GM21390 (cell line): ENCODE measurements at regions not wholly inside any gene's neighbourhood (a gene's known extent, or its start where the extent isn't known, plus 50 kb on each side); places are given as distances from the start of the nearest gene placed in this dataset.

ENCODE experiments used
- ATAC-seq: cut with Tn5 transposase; IDR thresholded peaks from one replicate; pipeline ENCODE4 v1.9.1; 2021; ENCODE audit not compliant: unreplicated experiment

DNA sequence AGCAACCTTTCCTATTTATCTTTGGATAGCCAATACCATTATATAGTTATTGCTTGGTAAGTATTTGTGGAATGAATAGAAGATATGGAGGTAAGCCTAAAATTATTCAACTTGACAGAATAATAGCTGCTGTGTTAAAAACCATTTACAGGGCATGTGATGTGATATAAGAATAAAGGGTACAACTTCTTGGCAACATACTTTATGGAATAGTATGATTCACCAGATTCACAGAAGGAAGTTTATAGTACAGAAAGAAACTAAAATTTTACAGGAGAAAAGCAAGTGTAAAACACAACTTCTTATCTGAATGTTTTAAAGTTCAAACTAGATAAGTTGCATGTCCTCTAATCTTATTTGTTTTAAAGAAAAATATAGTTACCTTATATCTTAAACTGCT is 186.4 kb upstream of the ZRANB2 start:
- no peak for ATAC-seq

DNA sequence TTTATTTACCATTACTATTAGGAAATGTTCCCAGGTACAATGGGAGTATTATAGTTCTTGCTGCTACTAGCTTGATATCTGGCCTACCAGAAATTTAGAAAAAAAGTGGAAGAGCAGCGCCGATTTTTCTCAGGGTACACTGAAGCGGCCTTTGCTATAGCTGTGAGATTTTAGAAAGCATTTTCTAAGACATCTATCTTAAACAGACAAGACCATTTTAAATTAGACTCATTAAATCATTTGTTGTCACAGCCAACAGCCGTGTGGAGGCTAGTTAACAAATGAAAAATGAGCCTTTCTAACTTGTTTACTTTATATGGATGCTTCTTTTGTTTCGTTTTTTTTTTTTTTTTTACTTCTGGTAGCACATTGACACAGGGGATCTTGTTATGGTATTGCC is 183.2 kb upstream of the ZRANB2 start:
- no peak for ATAC-seq

DNA sequence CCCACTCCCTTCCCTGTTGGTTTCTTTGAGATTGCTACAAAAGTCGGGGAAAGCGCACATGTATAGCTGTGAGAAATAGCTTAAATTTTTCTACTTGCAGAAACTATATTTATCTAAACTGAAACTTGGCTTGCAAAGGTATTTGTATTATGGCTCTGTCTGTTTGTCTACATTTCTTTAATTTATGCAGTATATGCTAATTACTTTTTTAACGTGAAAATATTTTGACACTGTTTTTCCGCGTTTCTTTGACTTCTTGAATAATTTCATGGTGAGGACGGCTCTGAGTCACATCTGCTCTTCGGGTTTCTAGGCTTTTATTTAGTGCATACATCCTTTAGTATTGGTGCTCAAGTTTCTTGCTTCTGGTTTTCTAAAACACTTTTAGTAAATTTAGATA is 182.1 kb upstream of the ZRANB2 start:
- no peak for ATAC-seq

DNA sequence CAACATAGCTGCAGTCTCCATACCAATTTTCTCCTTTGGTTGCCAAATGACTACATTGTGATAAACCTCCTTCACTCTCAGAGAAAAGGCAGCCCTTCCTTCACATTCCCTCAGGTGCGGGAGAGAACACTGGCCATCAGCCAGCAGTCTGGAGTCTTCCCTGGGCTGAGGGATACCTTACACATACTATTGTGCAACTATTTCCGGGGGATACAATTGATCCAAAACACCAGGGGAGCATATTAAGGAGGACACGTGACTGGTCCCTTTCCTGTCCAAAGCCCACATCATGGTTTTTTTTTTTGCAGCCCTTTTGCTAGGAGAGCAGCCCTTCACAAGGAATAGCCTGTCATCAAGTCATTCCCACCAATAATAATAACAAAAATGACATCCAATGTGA is 172.1 kb upstream of the ZRANB2 start:
- no peak for ATAC-seq

DNA sequence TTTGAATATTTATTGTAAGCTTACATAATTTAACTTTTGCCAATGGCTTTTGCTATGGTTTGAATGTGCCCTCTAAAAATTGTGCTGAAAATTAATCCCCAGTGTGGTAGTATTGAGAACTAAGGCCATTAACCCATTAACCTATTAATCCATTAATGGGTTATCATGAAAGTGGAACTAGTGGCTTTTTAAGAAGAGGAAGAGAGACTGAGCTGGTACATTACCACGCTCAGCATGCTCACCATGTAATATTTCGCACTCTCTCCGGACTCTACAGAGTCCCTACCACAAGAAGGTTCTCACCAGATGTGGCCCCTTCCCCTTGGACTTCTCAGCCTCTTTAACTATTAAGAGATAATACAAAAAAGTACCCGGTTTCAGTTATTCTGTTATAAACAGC is 164.4 kb upstream of the ZRANB2 start:
- ATAC-seq = no peak

DNA sequence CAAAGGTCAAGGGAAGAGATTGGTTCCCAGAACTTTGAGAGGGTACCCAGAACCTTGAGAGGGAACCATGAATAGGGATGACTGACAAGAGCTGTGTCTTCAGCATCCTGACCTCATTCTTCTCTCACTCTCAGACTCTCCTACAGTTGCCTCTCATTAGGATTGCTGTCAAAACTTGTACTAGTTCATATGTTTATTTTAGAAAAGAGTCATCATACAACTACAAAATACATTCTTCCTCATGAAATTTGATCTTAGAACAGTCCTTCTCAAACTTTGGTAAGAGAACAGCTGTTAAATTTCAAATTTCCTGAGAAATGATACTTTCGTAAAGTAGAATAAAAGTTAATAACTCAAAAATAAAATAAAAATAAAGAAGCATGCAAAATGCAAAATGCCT is 161.4 kb upstream of the ZRANB2 start:
- ATAC-seq = no peak

DNA sequence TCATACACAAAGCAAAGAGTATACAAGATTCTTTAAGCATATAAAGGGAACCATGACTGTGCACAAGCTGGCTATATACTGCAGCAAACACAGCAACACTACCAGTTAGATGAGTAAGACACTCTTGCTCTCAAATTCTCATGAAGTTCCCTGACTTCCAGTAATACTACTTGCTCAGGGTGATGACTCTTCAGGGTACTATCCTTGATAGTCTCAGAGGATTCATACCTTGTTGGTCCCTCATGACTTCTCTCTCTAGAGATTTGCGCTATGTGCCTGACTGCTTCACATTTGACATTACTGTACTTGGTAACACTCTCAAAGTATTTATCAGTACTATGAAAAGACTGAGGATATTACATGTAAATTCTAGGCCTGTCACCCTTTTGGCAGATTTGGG is 159.8 kb upstream of the ZRANB2 start:
- no peak for ATAC-seq

DNA sequence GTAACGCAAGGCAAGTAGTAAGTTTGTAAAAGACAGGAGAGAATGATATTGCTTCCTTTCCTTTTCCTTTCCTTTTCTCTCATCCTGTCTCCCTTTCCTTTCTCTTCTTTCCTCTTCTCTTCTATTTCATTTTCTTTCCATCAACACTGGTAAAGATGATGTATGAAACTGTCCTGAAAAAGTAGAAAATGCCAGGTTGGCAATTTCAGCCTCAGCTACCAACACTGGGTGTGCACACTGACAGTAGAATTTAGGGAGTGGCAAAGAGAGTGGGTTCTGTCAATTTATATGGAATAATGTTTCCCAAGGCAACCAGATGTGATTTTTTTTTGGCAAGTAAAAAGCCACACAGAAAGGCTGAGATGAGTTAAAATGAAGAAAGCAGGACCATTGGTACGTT is 155.7 kb upstream of the ZRANB2 start:
- ATAC-seq = no peak

DNA sequence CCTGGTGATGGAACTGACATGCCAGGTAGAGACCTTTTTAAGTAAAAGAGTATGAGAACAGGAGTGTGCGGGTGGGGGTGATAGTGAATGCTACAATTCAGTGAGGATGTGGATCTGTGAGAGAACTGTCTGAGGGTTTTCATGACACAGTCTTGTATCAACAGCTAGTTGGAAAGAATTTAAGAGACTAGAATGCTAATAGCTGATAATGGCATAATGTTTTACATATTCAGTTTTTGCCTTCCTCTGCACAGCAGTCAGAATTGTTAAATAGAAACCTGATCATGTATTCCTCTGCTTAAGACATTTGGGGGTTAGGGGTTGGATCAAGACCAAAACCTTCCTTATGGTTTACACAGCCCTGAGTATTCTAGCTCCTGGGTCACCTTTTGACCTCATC is 152.8 kb upstream of the ZRANB2 start:
- ATAC-seq = no peak

DNA sequence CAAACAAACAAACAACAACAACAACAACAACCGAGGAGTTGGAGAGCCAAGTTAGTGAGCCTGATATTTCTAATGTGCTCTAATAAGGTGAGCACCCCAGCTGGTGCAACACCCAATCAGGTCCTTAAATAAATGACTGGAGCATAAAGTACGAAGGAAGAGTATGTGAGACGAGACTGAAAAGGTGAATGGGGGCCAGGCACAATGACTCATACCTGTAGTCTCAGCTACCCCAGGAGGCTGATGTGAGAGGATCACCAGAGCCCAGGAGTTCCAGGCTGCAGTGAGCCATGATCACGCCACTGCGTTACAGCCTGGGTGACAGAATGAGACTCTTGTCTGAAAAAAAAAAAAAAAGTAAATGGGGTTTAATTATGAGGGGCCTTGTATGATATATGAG is 152.0 kb upstream of the ZRANB2 start:
- ATAC-seq = no peak

DNA sequence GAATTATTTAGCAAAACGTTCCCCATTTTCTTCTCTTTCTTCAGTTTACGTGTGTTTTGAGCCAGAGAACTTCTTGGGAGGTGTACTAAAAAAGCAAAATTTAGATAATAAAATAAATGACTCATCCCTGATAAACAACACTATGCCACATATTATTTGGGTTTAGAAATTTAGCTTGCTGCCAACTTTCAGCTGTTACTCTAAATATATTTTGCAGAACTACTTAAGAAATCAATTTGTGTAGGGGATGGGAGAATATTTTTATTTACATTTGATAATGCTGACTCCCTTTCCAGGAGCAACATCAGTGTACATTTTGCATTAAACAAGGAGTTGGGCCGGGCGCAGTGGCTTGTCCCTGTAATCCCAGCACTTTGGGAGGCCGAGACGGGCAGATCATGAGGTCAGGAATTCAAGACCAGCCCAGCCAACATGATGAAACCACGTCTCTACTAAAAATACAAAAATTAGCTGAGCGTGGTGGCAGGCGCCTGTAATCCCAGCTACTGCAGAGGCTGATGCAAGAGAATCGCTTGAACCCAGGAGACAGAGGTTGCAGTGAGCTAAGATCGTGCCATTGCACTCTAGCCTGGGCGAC is 151.4 kb upstream of the ZRANB2 start:
- ATAC-seq = no peak

DNA sequence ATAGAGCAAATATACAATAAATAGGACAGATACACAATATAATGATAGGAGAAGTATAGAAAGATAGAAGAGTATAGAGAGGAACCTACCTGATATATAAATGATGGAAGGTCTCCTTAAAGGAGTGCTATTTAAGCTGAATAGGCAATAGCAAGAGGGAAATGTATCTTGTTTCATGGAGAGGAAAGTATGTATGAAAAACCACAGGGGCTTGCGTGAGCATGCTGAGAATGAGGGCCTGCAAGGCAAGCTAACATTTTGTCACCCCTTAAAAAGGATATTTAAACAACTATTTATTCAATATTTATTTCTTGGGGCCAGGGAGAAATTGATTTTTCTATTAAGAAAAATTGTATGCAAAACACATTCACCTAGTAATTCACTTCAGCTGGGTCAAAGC is 150.9 kb upstream of the ZRANB2 start:
- no peak for ATAC-seq

DNA sequence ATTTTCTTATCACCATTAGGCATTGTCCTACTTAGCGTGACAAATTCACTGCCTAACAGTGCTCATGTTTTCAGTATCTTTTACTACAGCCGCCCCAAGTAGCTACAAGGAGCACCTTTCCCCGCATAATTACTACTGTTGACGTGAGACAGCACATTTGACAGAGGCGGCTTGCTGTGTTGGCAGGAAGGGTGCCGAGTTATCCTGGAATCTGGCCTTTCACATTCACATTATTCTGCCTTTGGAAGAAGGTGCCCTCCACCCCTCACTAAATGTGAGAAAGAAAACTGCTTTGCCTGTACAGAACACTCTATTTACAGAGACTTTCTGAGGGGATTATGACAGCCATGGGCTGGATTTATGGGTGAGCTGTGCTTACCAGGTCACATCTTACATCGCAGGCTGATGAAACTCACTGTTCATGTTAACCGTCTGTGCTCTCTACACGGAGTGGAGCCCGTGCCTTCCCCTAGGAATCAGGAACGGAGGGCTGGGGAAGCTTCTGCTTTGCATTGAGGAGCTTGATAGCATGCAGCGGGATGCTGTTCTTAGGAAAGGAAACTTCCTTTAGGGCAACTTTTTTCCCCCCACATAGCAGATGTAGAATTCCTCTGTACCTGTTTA is 148.0 kb upstream of the ZRANB2 start:
- no peak for ATAC-seq

DNA sequence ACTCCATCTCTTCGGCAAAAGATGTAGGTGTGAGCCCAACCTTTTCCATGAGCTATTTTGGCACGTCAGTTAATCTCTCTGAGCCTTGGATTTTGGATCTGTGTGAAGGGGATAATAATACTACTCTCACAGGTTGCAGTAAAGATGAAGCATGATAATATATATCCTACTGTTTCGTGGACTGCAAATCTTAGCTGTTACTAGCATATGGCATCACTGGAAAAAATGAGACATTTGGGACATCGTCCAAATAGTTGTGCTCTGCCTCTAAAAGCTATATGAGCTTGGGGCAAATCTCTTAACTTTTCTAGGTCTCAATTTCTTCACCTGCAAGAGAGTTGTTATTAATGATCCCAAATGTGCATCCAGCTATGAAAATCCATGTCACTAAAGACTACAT is 147.4 kb upstream of the ZRANB2 start:
- no peak for ATAC-seq

DNA sequence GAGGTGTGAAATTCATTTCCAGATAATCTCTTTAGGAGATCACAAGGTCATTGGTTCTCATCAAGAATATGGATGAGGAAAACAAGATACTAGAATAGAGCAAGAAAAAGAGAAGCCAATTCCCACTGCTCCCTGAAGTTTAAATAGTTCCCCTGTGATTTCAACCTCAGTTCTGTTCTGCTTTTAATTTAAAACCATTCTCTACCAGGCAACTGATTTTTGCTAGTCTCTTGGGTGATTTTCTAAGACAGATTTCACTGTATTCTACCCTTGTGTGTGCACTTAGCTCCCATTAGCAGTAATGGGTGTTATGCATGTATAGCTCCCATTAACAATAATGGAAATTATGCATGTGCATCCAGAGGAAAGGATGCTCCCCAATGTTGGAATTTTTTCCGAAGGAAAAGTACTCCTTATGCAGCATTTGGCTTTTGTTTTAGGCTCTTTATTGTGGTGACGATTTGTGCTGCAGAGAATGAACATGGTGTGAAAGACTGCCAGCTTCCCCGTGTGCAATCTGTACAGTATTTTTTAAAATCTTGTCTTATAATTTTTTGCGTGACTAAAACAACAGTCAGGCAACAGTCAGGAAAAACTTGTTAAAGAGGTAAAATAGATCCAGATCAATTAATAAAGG is 144.0 kb upstream of the ZRANB2 start:
- no peak for ATAC-seq

DNA sequence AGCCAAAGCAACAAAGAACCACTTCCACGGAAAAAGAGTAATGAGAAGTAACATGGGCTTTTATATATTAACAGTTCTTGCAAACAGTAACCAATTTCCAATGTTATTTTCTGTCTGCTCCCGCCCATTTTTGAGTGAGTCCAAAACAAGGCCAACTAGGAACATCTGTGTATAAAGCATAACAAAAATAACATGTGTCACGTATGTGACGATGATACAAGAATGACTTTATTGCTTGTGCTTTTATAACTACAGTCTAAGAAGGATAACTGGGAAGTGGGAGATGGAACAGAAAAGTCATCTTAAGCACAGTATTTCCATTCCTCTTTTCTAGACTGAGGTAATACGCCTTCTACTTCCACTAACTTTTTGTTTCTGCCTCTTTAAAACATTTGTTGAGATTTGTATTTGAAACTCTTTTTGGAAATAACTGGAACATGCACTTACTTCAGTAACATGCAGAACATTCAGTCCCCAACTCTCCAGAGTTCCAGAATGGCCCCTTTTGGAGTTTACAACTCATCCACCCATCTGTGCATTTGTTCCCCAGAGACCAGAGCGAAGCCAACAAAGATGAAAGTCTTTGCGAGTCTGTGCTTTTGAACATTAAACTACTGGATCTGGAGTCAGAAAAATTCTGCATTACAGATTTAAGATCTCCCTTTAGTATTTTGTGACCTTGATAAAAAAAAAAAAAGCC is 143.0 kb upstream of the ZRANB2 start:
- ATAC-seq = no peak

DNA sequence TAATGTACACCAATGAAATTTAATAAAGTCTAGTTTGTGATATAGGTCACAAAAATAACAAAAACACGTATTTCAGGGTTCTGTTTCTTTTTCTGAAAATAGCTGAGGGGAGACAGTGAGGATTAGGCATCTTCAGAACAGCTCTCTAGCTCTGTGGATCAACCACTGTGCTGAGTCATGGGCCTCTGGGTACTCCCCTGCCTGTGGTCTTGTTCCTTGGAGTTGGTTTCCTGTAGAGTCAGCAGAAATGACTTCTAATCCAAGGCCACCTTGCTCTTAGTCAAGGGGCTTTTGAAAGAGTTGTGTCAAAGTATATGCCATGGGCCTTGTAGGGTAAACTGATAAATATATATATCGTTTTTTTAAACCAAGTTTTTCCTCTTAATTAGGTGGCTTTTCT is 141.8 kb upstream of the ZRANB2 start:
- ATAC-seq = no peak

DNA sequence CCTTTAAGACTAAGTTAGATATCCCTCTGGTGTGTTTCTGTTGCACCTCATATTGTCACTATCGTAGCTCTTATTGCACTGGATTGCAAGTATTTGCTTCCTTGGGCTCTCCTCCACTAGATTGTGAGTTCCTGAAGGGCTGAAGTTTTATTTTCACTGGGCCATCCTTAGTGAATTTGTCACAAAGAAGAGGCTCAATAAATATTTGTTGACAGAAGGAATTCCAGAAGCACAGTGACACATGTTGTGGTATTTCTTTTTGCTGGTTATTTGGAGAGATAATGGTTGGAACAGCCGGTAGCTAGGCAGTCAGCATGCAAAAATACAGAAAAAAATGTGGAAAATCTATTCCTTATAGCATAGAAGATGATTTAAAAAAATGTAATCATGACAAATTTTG is 129.9 kb upstream of the ZRANB2 start:
- ATAC-seq = no peak

DNA sequence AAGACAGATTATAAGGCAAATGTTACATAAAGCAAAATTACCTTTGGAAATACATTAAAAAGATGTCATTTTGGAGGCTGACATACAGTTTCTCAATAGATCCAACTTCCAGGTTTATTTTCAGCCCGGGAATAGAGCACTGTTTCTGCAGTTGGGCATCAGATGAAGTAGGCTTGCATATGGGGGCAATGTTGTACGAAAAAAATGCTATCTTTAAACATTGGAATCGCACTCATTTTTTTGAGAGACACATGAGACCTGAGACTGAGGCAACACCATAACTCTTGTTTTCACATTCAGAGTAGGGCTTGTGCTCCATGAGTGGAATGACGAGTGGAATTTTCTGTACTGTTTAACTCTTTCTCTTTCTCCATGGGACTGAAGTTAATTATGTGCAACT is 122.4 kb upstream of the ZRANB2 start:
- no peak for ATAC-seq

DNA sequence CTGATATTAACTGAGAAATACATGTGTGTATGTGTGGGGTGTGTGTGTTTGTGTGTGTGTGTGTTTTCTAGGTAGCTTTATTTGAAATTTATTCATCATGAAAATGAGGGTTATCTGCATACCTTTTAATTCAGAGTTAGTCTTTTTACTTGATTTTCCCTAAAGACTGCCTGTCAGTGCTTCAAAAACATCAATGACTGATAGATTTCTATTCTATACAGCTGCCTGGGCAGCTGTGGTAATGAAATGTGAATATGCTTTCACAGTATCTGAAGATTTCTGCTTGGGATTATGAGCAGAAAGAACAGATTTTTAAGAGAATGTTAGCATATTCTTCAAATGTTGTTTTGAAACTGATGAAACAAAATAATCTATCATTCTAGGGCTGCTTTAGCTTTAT is 119.7 kb upstream of the ZRANB2 start:
- ATAC-seq = no peak

DNA sequence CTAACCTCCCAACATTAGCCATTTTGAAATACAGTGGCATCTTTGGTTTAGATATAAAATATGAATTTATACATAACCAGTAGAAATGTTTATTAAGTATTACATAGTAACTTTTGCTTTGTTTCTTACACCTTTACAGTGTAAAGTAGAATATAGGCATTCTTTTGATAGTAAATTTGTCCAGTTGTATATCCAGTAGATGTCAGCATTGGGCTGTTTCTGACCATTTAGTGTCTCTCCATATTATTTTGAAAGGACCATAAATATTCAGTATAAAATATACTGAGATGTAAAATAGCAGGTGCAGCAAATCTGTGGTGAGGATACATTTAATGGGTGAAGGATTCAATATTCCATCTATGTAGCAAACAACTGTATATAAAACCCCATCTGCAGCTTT is 115.8 kb upstream of the ZRANB2 start:
- no peak for ATAC-seq

DNA sequence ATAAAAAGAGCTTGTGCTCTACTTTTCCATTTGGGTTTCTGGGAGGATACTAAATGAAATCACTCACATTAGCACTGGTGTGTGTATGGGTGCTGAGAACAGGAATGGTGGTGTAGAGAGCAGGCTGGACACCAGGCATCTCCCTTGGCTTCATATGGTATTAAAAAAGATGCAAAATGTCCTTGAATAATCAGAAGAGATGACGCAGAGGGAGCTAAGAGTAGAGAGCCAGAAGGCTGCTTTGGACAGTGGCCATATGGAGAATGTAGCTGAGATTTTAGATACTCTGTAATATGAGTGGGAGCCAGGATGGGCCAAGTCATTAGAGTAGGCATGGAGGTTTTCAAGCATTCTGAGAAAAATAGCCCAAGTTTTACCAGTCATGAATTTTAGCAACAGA is 112.3 kb upstream of the ZRANB2 start:
- no peak for ATAC-seq
